HG03039 (cell line): ENCODE measurements at regions not wholly inside any gene's neighbourhood (a gene's known extent, or its start where the extent isn't known, plus 50 kb on each side); places are given as distances from the start of the nearest gene placed in this dataset.
"Not testable (repeated sequence)": the region's sequence is repeated elsewhere in the genome, so short reads cannot be mapped to it uniquely, and the experiment has no call there.

Experiments used
- ATAC-seq: cut with Tn5 transposase; IDR thresholded peaks from one replicate; pipeline ENCODE4 v1.9.1; 2021; ENCODE audit warnings: mild to moderate bottlenecking, moderate library complexity; ENCODE audit not compliant: unreplicated experiment

DNA sequence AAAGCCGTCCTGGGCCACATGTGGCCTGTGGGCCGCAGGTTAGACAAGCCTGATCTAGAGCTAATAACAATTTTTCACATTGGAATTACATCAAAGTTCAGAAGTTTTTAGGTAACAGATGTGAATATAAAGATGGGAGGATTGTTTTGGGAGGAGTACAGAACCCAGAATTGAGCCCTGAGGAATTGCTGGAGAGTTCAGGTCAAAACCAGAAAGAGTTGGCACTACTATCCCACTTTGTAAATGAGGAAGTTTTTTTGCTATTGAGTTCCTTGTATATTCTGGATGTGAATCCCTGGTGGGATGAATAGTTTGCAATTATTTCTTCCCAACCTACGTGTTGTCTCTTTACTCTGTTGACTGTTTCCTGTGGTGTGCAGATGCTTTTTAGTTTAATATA is 109.5 kb upstream of the LIPC start:
- ATAC-seq: no peak

DNA sequence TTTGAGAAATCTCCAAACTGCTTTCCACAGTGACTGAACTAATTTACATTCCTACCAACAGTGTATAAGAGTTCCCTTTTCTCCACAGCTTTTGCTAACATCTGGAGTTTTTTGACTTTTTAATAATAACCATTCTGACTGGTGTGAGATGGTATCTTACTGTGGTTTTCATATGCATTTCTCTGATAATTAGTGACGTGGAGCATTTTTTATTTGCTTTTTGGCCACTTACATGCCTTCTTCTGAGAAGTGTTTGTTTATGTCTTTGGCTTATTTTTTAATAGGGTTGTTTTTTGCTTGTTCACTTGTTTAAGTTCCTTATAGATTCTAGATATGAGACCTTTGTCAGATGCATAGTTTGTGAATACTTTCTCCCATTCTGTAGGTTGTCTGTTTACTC is 108.5 kb upstream of the LIPC start:
- ATAC-seq: not testable (repeated sequence)

DNA sequence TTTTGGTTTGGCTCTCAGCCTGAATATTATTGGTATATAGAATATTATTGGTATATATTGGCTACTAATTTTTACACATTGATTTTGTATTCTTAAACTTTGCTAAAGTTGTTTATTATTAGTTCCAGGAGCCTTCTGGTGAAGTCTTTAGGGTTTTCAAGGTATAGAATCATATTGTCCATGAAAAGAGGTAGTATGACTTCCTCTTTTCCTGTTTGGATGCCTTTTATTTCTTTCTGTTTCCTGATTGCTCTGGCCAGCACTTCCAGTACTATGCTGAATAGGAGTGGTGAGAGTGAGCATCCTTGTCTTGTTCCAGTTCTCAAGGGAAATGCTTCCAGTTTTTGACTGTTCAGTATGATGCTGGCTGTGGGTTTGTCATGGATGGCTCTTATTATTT is 107.3 kb upstream of the LIPC start:
- no peak for ATAC-seq

DNA sequence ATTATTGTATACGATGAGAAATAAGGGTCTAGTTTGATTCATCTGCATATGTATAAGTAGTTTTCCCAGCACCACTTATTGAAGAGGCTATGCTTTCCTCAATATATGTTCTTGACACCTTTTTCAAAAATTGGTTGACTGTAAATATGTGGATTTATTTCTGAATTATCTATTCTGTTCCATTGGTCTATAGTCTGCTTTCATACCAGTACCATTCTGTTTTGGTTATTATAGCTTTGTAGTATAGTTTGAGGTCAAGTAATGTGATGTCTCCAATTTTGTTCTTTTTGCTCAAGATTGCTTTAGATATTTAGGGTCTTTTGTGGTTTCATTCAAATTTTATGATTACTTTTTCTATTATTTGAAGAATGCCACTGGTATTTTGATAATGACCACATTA is 103.8 kb upstream of the LIPC start:
- ATAC-seq: no peak

DNA sequence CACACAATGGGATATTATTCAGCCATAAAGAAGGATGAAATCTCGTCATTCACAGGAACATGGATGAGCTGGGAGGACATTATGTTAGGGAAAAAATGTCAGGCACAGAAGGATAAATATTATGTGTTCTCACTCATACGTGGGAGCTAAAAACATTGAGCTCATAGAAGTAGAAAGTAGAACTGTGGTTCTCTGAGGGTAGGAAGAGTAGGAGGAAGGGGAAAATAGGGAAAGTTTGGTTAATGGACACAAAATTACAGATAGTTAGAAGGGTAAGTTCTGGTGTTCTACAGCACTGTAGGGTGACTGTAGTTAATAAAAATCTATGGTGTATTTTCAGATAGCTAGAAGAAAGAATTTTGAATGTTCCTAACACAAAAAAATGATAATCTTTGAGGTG is 102.6 kb upstream of the LIPC start:
- ATAC-seq: no peak

DNA sequence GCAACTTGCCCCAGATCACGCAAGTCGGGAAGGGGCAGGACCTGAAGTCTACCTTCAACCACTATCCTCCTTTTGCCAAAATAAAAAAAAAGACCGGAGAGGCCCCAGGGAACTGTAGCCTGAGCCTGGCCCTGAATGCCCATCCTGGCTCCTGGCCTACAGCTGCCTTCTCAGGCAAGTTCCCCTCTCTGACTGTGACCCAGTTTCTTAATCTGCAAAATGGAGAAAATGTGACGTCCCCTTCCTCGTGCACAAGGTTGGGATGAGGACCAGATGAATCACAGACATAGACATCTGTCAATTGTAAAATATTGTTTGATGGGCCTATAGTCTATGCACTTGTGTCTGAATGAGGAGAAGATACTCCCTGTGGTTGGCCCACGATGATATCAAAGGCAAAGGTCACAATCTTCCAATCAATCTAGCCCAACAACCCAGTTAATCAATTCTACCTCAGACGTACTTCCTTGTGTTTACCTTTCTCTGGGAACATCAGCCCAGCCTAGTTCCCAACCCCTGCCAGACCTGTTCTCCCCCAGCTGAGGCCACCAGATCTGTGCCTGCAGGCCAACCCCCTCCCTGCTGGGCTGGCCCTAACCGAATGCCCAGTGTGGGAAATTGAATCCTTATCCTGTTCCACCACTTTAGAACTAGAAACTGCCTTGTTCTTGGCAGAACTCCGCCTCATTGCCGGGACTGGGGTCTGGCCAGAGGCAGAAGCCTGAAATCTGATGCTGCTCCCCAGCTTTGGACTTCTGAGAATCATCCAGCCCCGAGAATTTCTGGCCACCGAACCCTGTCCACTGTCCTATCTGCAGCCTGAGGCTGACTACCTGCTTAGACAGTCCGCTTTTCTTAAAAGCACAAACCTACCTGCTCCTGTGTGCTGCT is 101.8 kb upstream of the LIPC start:
- ATAC-seq: no peak

DNA sequence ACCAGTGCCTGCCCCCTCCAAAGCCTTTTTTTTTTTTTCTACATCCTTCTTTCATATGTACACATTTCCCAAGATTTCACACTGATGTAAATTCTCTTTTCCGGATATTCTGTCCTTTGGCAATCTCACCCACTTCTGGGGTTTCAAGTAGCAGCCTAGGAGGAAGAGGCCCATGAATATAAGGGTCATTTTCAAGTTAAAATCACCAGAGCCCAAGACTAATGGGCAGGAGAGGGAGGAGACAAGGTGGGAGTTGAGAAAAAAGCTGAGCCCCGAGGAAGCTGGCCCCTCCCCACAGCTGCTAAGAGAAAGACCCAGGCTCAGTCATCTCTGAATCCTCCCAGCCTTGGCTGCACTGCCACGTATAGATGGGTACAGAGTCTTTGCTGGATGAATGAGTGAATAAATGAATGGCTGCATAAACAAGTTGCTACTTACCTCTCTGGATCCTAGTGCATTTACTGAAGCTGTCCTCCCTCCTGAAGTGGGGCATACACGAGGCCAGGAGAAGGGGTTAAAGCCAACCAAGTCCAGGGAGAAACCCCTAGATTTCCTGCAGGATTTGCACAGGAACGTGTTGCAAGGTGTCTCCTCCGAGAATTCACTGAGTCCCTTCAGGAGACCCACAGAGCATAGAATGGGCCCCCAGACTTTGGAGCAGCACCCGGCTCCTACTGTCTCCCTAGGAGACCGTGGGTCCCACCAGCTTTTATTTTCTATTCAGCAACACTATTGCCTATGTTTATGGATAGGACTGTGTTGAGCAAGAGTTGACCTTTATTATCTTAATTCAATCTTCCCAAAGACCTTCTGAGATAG is 100.8 kb upstream of the LIPC start:
- no peak for ATAC-seq

DNA sequence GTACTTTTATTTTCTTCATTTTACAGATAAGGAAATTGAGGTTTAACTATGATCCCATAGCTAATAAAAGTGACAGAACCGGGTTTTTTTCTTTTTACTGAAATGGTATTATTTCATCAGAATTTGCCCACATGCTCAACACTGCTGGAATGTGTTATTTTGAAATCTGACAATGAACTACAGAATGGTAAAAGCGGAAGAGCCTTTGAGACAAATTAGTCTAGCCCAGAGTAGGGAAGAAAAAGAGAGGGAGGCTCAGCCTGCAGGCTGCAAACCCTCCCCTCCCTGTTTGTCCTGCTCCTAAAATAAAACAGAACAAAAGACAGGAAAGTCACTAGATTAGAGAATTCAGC is 100.3 kb upstream of the LIPC start:
- no peak for ATAC-seq

DNA sequence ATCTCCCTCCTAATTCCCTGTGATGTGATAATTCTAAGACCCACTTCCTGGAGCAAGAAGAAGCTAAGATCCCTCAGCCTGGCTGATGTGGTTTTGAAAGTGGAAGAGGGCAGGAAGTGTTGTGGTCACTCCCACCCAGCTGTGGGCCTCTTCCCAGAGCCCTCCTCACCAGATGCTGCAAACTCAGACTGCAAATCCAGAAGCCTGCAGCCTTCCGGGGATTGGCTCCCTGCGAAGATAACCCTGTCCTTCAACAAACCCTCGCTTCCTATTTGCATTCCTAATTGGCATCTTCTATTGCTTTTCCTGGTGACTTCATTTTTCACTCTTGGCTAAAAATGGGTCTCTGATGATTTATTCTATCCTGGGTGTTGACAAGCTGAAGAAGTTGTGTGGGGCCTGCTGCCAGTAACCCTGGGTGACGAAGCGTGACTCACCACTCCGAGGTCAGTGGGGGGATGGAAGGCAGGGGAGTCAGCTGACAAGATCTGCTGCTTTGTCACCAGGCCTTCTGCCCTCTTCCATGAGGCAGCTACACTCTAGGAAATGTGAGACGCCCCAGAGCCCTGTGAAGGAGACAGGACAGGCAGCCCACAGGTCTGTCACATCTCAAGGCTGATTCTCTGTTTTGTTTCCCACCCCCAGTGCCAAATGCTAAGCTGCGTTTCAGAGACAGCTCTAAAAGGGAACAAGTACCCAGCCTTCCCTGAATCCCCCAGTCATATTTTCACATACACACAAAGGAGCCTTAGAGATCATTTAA is 99.7 kb upstream of the LIPC start:
- peak; percentile 36 for ATAC-seq

DNA sequence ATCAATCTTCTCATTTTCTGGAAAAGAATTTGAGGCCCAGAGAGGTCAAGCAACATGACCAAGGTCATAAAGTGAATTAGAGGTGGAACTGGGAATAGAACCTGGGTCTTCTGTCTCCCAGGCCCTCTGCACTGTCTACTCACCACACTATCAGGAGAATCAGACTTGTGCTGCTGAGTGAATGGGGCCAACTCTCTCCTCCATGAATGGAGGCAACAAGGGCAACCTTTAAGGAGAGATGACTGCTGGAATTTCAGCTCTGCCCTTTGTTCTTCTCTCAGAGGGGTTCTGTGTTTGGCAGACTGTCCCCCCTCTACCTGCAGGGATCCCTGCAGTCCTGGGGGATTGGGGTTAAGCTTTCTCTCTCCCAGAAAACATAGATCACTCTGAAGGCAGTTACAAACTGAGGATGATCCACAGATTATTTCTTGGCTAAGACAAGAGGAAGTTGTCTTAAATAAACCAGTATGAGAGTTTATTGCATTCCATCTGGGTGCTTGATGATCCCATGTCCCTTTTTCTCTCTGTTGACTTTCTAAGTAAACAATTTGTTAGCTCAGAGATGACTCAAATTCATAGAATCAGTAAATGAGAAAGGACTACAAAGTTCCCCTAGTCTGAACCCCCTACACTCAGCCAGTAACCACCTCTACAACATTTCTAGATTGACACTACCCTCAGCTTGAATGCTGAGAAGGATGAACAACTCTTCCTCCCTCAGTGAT is 99.0 kb upstream of the LIPC start:
- no peak for ATAC-seq

DNA sequence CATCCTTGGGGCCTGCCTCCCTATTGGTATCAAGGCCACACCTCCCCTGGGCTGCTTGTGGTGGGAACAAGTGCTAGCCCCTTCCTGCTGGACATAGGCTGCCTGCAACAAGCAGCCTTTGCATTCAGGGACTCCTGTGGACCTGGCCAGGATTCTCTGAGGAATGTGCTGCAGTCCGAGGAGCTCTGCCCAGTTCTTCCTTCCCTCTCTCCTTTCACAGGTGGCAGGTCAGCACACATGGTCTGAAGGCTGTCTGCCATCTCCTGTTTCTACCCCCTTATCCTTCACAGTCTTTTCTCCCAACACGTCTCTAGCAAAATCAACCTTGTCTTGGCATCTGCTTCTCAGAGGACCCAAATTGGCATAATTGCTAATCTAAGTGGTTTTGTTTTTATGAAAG is 97.0 kb upstream of the LIPC start:
- ATAC-seq: no peak

DNA sequence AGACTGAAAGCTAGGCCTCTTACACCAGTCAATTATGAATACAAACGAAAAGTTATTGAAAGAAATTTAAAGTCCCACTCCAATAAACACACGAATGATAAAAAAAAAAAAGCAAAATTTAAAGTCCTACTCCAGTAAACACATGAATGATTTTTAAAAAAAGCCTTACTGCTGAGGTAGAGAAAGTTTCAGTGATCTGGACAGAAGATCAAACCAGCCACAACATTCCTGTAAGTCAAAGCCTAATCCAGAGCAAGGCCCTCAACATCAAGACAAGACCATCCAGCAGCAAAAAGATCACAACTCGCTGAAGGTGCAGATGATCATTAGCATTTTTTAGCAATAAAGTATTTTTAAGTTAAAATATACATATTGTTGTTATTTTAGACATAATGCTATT is 95.6 kb upstream of the LIPC start:
- no peak for ATAC-seq

DNA sequence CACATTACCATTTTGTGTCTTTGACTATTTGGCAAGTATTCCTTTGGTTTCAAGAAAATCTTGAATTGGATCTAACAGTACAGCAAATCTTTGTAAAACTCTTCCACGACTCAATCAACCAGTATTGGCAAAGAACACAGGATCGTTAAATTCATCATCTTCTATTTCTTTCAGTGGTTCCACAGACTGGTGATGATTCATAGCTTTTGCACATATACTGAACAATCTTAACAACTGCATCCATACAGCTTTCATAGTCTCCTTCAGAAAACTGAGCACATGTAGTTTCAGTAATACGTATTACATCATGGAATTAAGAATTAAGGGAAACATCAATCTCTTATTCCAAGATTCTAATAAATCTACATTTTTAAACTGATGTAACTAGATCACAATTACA is 91.6 kb upstream of the LIPC start:
- no peak for ATAC-seq

DNA sequence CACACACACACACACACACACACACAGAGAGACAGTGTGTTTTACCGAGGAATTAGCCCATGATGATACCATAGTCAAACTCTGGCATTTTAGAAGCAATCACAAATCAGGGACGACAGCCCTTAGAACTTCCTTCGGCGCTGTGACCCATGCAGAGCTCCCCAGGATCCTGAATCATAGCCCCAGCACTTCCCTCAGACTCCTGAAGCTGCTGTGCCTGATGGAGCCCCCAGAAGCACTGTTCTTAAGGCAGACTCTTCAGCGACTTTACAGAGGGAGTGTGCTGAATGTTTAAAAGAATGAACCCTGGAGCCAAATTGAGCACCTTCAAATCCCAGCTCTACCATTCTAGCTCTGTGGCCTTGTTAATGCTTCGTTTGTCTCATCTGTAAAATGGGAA is 89.3 kb upstream of the LIPC start:
- no peak for ATAC-seq

DNA sequence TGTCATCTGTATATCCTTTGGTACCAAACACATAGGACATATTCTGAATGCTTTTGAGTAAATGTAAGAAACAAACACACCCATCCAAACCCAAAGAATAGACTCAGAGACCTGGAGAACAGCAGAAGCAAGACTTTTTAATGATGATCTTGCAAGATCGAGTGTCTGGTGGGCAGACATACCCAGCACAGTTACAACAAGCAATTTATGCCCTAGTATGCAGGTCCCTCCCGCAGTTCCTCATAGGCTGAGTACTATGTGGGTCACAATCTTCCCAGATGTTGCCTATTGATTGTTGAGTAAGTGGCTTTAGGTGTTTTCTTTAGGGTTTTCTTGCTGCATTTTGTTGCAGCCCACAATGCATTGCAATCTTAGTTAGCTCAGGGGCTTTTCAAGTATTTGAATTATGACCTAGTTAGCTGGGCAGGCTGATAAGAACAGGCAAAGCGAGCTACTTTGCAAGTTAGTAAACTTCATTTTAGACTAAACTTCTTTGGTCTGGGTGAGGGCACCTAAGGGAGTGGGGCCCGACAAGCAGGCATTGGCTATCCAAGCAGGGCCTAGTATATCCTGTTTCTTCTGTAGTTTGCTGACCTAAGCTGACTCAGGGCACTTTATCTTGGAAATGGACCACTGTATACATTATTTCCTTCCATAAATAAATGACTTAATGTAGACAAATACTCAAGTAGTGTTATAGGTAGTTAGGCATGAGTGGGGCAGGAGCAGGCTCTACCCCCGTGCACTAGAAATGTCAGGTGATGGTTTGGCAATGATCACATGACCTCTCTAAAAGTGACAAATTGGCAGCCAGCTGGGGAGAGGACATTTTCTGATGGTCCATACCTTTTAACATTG is 87.3 kb upstream of the LIPC start:
- ATAC-seq: no peak

DNA sequence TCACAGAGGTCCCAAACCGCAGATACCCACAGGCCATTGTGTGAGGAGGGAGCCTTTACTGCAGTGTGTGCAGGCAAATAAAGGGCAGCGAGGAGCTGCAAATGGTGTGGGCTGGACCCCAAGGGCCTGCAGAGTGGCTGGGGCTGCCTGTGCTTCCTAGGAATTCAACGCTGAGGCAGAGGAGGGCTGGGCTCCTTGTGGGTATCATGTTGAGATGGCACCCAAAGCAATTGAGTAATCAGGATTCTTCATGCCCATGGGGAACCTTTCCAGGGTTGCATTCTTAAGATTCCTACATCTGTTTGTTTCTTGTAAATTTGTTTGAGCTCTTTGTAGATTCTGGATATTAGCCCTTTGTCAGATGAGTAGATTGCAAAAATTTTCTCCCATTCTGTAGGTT is 85.4 kb upstream of the LIPC start:
- ATAC-seq: no peak

DNA sequence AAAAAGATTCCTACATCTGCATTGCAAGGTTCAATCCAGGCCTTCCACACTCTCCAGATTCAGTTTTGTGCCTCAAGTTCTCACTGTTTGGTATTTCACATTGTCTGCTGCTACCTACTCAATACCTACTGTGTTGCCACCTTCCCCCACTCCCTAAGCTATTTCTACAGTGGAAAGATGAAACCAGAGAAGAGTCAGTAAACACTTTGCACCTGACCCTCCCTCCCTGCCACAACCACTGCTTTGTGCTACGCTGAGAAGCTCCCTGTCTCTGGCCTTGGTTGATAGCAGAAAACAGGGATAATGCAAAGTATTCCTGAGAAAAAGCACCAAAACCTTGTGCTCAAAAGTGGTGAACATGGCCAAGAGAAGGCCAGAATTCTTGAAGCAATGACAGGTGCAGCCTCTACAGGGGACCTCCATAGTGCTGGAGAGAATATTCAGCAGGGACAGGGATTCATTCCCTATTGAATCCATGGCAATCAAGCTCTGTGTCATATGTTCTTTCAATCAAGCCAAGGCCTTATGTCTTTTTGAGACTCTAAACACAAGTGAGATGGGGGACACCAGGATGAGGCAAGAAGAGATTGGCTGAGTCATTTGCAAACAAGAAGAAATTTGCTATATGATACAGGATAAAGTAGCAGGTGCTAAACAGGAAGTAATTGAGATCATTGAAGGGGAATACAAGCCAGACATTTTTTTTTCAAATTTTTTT is 83.5 kb upstream of the LIPC start:
- ATAC-seq: no peak

DNA sequence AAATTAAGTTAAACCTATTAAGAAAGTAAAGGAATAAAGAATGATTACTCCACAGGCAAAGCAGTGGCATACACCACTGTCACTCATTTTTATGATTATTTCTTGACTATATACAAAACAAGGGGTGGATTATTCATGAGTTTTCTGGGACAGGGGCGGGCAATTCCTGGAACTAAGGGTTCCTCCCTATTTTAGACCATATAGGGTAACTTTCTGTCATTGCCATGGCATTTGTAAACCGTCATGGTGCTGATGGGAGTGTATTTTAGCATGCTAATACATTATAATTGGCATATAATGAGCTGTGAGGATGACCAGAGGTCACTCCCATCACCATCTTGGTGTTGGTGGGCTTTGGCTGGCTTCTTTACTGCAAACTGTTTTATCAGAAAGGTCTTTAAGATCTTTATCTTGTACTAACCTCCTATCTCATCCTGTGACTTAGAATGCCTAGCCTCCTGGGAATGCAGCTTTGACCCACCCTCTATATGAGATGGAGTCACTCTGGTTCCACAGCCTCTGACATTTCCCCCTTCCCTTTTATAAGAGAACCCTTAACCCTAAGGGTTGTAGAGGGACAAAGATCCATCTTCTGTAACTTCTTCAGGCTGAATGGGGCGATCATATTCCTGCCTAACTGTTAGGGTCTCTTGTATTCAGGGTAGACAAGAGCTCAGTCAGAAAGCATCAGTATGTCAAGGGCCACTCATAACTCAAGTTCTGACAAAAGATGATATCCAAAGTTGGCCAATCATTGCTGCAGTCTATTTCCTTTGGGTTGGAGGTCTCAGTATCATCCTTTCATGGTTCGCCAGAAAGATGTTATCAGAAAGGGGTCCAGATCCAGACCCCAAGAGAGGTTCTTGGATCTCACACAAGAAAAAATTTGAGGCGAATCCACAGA is 79.5 kb upstream of the LIPC start:
- ATAC-seq: no peak
